HG03469 (cell line): ENCODE measurements at regions not wholly inside any gene's neighbourhood (a gene's known extent, or its start where the extent isn't known, plus 50 kb on each side); places are given as distances from the start of the nearest gene placed in this dataset.

ENCODE experiments used
- ATAC-seq: cut with Tn5 transposase; IDR thresholded peaks from one replicate; pipeline ENCODE4 v1.9.1; 2021; ENCODE audit warnings: mild to moderate bottlenecking, moderate library complexity, moderate number of reproducible peaks; ENCODE audit not compliant: unreplicated experiment

GRCh38 chr14:44030831-44031383 is 476.2 kb downstream of the FSCB start:
- no peak for ATAC-seq

GRCh38 chr14:44029933-44030332 is 477.1 kb downstream of the FSCB start:
- no peak for ATAC-seq

GRCh38 chr14:44027397-44027796 is 479.7 kb downstream of the FSCB start:
- ATAC-seq = peak; percentile 67

DNA sequence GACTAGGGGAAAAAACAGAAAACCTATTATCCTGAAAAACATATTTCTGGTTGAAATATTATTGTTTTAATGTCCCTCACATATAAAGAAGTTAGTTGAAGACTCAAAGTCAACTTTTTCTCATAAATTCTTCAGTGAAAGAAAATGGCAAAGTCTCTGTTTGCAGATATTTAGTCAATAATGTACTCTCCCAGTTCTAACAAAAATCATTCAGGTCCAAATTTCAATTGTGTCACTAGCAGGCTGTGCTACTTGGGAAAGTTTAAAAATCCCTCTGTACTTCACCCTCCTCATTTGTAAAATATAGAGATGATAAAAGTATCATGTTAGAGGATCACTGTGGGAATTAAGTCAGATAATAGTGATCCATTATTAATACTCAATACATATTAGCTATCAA is 496.5 kb downstream of the FSCB start:
- ATAC-seq = no peak

- no peak for ATAC-seq
These were observed 497.0 kb downstream of the FSCB start for GRCh38 chr14:44010071-44010470.

- no peak for ATAC-seq
These were observed 497.4 kb downstream of the FSCB start for GRCh38 chr14:44009642-44010041.

- no peak for ATAC-seq
These were observed 518.1 kb downstream of the FSCB start for GRCh38 chr14:43988989-43989388.

- no peak for ATAC-seq
These were observed 523.4 kb downstream of the FSCB start for GRCh38 chr14:43983721-43984120.

DNA sequence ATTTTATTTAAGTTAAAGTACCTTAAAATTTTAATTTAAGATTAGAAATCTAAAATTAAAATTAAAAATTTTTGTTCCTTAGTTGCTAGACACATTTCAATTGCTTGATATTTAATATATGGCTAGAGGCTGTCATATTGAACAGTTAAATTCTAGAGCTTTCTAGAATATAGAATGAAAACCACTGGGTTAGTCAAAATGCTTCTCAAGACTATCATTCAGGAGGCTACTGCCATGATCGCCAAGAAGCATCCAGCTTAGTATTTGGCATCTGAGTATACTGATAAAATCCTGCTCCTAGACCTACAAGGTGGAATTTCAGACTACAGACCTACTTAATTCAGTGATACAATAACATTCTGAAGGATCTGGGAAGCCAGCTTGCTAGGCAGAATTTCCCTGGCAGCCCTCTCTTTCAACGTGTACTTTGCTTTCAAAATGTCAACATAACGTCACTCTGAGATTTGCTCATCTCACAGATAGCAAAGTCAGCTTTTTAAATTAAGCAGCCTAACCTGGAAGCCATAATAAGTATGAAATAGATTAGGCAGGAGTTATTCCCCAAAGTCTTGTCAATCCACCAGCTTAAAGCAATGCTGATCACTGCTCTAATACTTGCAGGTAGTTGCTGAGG is 525.8 kb downstream of the FSCB start:
- no peak for ATAC-seq

DNA sequence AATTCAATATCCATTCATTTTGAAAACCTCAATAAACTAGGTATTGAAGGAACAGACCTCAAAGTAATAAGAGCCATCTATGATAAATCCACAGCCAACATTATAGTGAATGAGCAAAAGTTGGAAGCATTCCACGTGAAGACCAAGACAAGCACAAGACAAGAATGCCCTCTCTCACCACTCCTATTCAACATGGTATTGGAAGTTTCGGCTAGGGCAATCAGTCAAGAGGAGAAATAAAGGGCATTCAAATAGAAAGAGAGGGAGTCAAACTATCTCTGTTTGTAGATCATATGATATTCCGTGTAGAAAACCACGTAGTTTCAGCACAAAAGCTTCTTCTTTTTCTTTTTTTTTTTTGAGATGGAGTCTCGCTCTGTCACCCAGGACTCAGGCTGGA is 550.3 kb downstream of the FSCB start:
- no peak for ATAC-seq

DNA sequence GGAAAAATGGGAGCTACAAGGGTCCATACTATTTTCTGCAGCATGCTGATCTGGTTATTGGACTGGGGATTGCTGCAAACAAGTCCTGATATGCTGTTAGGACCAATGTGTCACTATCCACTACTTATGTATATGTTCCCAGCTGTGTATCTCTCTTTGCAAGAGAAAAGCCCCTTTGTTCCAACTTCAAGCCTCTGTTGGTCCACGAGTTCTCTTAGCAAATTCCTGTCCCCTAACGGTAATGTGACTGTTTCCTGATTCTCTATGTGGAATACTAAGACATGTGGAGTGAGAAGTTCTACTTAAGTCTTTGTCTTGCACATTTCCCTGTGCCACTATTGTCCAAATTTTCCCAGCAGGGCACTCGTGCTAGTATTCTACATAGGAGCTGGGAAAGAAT is 557.7 kb downstream of the FSCB start:
- ATAC-seq = no peak

DNA sequence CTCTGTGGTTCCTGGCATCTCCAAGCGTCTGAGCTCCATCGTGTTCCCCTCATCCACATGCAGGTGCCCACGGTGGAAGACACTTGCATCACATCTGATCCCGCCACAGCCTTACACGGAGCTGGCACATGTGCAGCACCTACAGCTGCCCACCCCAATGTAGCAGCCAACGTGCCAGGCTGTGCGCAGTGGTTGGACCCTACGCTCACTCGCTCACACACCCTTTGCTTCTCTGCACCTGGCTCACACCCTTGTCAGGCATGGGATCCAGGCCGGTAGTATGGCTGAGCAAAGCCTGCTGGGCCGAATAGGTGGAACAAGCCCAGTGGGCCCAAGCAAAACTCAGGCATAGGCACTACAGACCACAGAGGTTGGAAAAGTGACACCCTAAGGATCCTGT is 567.2 kb downstream of the FSCB start:
- ATAC-seq = no peak

DNA sequence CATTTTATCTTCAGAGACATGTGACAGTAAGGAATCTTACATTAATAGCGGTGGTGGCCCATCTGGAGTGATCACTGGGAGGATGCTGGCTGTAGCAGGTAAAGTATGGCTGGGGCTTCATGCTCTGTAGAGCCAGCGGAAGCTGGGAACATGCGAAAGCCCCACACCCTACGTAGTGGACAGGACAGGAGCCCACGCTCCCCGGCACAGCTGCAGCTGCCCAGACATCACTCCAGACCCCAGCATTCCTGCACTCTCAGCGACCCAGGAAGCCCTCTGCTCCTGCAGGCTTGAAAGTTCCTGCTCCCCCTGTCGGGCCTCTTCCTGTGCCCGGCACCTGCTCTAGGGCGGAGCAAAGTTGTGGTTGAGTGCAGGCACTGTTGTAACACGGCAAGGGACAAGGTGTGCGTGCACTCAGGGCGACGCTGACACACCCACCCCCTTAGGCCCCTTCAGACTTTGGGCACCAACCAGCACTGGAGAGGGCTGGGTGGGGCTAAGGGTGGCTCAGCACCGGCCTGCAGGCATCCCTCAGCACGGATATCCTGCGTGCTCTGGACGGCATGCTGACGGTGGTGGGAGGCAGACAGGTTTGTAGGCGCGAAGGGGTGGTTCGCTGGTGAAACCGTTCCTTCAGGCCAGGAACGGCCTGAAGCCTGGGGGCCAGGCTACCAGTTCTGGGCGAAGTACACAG is 568.3 kb downstream of the FSCB start:
- no peak for ATAC-seq

- no peak for ATAC-seq
These were observed 570.1 kb downstream of the FSCB start for GRCh38 chr14:43937001-43937400.

DNA sequence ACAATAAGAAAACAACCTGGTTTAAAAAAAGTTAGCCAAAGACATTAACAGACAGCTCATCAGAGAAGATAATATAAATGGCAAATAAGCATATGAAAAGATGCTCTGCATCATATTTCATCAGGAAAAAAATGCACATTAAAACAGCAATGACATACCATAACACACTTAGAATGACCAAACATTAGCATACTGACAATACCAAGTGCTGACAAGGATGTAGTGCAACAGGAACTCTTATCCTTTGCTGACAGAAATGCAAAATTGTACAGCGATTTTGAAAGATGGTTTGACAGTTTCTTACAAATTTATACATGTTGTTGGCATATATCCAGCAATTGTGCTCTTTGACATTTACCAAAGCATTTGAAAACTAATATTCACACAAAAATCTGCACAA is 573.0 kb downstream of the FSCB start:
- no peak for ATAC-seq

DNA sequence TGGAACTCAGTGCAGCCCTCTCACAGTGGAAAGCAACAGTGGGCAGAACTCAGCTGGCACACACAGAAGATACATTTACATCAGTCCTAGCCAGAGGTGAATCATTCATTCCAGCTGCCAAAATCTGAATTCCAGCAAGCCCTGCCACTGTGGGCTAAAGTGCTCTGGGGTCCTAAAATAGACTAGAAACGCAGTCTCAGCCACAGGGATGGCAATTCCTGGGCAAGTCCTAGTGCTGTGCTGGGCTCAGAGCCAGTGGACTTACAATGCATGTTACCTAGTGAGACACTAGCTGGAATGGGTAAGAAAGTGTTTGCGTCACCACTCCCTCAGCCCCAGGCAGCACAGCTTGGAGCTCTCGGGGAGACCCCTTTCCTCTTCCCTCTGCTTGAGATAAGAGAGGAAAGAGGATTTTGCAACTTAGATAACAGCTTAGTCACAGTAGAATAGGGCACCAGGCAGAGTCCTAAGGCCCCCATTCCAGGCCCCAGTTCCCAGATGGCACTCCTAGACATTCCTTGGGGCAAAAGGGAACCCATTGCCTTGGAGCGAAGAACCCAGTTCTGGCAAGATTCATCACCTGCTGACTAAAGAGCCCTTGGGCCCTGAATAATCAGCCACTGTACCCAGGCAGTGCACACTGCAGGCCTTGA is 592.9 kb downstream of the FSCB start:
- no peak for ATAC-seq

- no peak for ATAC-seq
These were observed 603.9 kb downstream of the FSCB start for GRCh38 chr14:43903209-43903608.

- ATAC-seq = no peak
These were observed 605.0 kb downstream of the FSCB start for GRCh38 chr14:43901911-43902673.

DNA sequence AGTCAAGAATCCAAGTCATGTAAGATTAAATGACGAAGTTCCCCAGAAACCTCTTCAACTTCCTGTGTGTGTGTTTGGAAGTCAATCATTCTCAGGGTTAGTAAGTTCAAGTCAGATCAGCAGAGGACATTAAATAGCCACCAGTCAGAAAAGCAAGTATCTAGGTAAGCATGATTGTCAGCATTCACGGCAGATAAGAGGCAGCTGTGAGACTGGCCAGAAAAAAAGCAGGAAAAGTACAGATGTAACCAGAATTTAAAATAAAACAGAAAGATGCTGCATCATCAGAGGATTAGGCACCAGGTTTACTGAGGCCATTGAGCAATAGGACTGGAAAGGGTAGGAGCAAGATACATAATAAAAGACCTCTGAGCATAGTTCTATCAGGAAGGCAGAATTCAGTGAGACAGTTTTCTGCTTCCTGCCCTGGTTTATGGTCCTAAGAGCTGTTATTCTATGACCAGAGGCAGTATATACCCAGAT is 606.9 kb downstream of the FSCB start:
- no peak for ATAC-seq

DNA sequence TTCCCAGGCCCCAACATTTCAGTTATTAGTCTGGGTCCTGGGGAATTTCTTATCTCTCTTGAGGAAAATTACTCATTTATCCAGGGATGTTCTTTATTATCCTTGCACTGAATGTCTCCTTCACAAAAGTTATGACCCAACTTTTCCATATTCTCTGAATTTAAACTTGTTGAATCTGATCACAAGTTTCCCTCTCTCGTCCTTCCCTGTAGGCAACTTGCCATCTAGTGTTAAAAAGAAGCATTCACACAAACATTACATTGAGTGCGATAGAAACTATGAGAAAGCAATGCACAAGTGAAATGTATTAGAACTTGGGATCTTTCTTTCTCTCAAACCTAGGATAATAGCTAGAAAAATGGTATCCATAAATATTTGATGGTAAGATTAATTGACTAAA is 608.4 kb downstream of the FSCB start:
- ATAC-seq = no peak

DNA sequence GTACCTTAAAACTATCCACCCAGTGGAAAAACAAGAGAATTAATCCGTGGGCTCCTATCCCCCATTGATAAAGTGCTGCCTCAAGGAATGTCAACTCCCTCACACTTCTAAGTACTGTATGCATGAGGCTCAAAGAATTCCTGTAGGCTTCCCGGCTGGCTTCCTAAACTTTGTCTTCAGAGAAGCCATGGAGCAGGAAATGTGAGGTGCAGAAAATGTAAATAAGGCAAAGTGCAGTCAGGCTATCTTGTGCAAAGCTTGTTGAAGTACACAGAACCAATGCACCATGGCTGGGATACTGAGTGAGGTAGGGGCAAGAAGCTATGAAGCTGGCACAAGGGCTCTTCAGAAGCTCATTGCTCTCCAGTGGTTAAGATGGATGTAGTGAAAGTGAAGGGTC is 611.0 kb downstream of the FSCB start:
- ATAC-seq = no peak
